B cell (primary cell): ENCODE measurements at regions not wholly inside any gene's neighbourhood (a gene's known extent, or its start where the extent isn't known, plus 50 kb on each side); places are given as distances from the start of the nearest gene placed in this dataset.

ENCODE experiments used
- ATAC-seq: fragments of 200-7000 bp; cut with Tn5 transposase; one replicate; pipeline ENCODE4 v1.10.0; 2021; ENCODE audit warnings: low read depth, mild to moderate bottlenecking, moderate number of reproducible peaks, moderate library complexity
- CTCF ChIA-PET: fragments of 350-600 bp; sonication (Branson Sonifier 250); formaldehyde crosslinking; loops from one replicate; lab custom pipeline; 2021; ENCODE audit warnings: antibody characterized with exemption, inconsistent platforms; lab: Charles Lee
- POLR2A ChIA-PET: fragments of 350-600 bp; sonication (Branson Sonifier 250); formaldehyde crosslinking; loops from one replicate; lab custom pipeline; 2021; ENCODE audit warnings: antibody characterized with exemption; lab: Charles Lee
- DNase-seq: peaks from one replicate; pipeline ENCODE4 v3.0.0; 2013
- H2AFZ ChIP-seq: 2 replicates; pipeline ENCODE4 v1.6.1; 2012; ENCODE audit warnings: mild to moderate bottlenecking, low read depth, low read length; ENCODE audit not compliant: insufficient read depth, poor library complexity, severe bottlenecking
- H3K27ac ChIP-seq, 2 donors: 1 replicate in 1 of 2; 2 replicates in 1 of 2; pipeline ENCODE4 v1.5.1; 2012 to 2013; ENCODE audit warnings: low read length in 2 of 2, mild to moderate bottlenecking in 2 of 2, moderate library complexity in 1 of 2
- H3K27me3 ChIP-seq, 4 experiments: fragments of 200-600 bp in 1 of 4; sonication (generic) in 1 of 4; replicated peaks in 1 of 4; 1 replicate in 2 of 4; 2 replicates in 2 of 4; pipeline versions ENCODE4 v1.6.1 to v1.7.0; 2013 to 2016; ENCODE audit warnings: low read length in 3 of 4, mild to moderate bottlenecking in 2 of 4, mixed read lengths in 1 of 4, moderate library complexity in 1 of 4; ENCODE audit not compliant: insufficient read depth in 4 of 4, control insufficient read depth in 3 of 4; ENCODE audit errors: control extremely low read depth in 1 of 4
- H3K36me3 ChIP-seq, 2 experiments: replicated peaks in 1 of 2; 1 replicate in 1 of 2; 2 replicates in 1 of 2; pipeline versions ENCODE4 v1.6.1 to v1.7.1; 2013; ENCODE audit warnings: low read length in 1 of 2; ENCODE audit not compliant: insufficient read depth in 2 of 2, control insufficient read depth in 1 of 2; ENCODE audit errors: control extremely low read depth in 1 of 2, extremely low read depth in 1 of 2
- H3K4me1 ChIP-seq, 2 donors: fragments of 200-600 bp in 1 of 2; sonication (generic) in 1 of 2; 1 replicate in 1 of 2; 2 replicates in 1 of 2; pipeline versions ENCODE4 v1.5.1 to v1.6.1; 2013 to 2017; ENCODE audit warnings: low read length in 2 of 2; ENCODE audit not compliant: control insufficient read depth in 2 of 2, insufficient read depth in 2 of 2
- H3K4me2 ChIP-seq: replicated peaks from 2 replicates; pipeline ENCODE3; 2012; ENCODE audit warnings: mild to moderate bottlenecking, low read depth, low read length; ENCODE audit not compliant: poor library complexity, severe bottlenecking
- H3K4me3 ChIP-seq, 5 experiments: fragments of 200-600 bp in 1 of 5; sonication (generic) in 1 of 5; 1 replicate in 3 of 5; 2 replicates in 2 of 5; pipeline versions ENCODE4 v1.5.1 to v1.7.0; 2011 to 2016; ENCODE audit warnings: low read length in 4 of 5, mild to moderate bottlenecking in 4 of 5, low read depth in 2 of 5, control low read depth in 1 of 5, moderate library complexity in 1 of 5; ENCODE audit not compliant: insufficient read depth in 1 of 5; ENCODE audit errors: control extremely low read depth in 1 of 5, extremely low read depth in 1 of 5
- H3K79me2 ChIP-seq: fragments of 200-600 bp; sonication (generic); one replicate; pipeline ENCODE4 v1.6.0; 2016; ENCODE audit warnings: low read length; ENCODE audit not compliant: control insufficient read depth, insufficient read depth
- H3K9ac ChIP-seq: fragments of 200-600 bp; sonication (generic); 2 replicates; pipeline ENCODE4 v1.6.1; 2017; ENCODE audit warnings: mild to moderate bottlenecking, low read length, moderate library complexity
- H3K9me3 ChIP-seq, 3 donors: one replicate each; pipeline versions ENCODE4 v1.6.1 to v1.7.1; 2013; ENCODE audit warnings: low read length in 2 of 3; ENCODE audit not compliant: control insufficient read depth in 2 of 3, insufficient read depth in 1 of 3; ENCODE audit errors: control extremely low read depth in 1 of 3
- H4K20me1 ChIP-seq: 2 replicates; pipeline ENCODE4 v1.6.0; 2012; ENCODE audit warnings: mild to moderate bottlenecking, low read length; ENCODE audit not compliant: insufficient read depth, control insufficient read depth, poor library complexity, severe bottlenecking
- H3K27ac Mint-ChIP-seq: one replicate; pipeline ENCODE4 v1.8.0; 2021; ENCODE audit warnings: mixed read lengths
- H3K27me3 Mint-ChIP-seq: one replicate; pipeline ENCODE4 v1.8.0; 2021; ENCODE audit warnings: mixed read lengths
- H3K4me1 Mint-ChIP-seq: one replicate; pipeline ENCODE4 v1.8.0; 2021; ENCODE audit warnings: mixed read lengths
- H3K4me3 Mint-ChIP-seq: one replicate; pipeline ENCODE4 v1.8.0; 2021; ENCODE audit warnings: mixed read lengths
- H3K9me3 Mint-ChIP-seq: one replicate; pipeline ENCODE4 v1.8.0; 2022; ENCODE audit warnings: mixed read lengths; ENCODE audit not compliant: insufficient read depth
- CTCF ChIP-seq: fragments of 200-600 bp; IDR thresholded peaks from one replicate; pipeline ENCODE4 v1.8.0; 2022; ENCODE audit warnings: antibody characterized with exemption, mild to moderate bottlenecking
- EZH2 ChIP-seq: IDR thresholded peaks from 2 replicates; pipeline ENCODE4 v1.6.1; 2012; ENCODE audit warnings: borderline replicate concordance, low read depth, mild to moderate bottlenecking, moderate library complexity, low read length; ENCODE audit not compliant: insufficient read depth, poor library complexity, severe bottlenecking
- WGBS: methylation state at CpG from one replicate; pipeline ENCODE4 v1.1.5; 2013; ENCODE audit warnings: missing lambda C conversion rate; ENCODE audit not compliant: insufficient coverage; 5-methylcytosine and 5-hydroxymethylcytosine counted together
- intact Hi-C: fragments of 100-400 bp; cut with micrococcal nuclease; formaldehyde crosslinking; loops from one replicate; pipeline ENCODE4 v1.10.0; 2022

- Mint-ChIP-seq H3K9me3 (no peaks in the 10 kb centered on the region), H3K4me1 (no peaks in the 10 kb centered on the region), H3K27ac (no peak overlapping the region), H3K27me3 (no peaks in the 10 kb centered on the region), H3K4me3 (no peak overlapping the region)
- H2AFZ ChIP-seq = no peak overlapping the region
- no peaks in the 10 kb centered on the region for H4K20me1 ChIP-seq
- peaks cover 0 to 2% (median 0%) of the 10 kb centered on the region in 4 experiments for H3K27me3 ChIP-seq
- intact Hi-C loops = no loop called here
- ATAC-seq = no peak
- no peak overlapping the region for H3K9ac ChIP-seq
- H3K4me2 ChIP-seq = no peak overlapping the region
- peaks cover 0 to 2% (median 0%) of the 10 kb centered on the region in 3 donors for H3K9me3 ChIP-seq
- no peaks in the 10 kb centered on the region for H3K36me3 ChIP-seq
- no peak for DNase-seq
- no peak for TF ChIP-seq CTCF
- no peak for TF ChIP-seq EZH2
- ChIA-PET POLR2A (no interaction called here), CTCF (no interaction called here)
- no peaks in the 10 kb centered on the region for H3K4me1 ChIP-seq
- H3K27ac ChIP-seq = no peak overlapping the region
- 98% methylated on average over 4 of the region's 5 CpGs for WGBS
- H3K4me3 ChIP-seq = no peak overlapping the region
- H3K79me2 ChIP-seq = no peaks in the 10 kb centered on the region
Observed at GRCh38 chr15:93291380-93291779, 202.4 kb upstream of the RGMA start.

- no peak overlapping the region for H3K4me3 ChIP-seq
- H3K79me2 ChIP-seq = no peaks in the 10 kb centered on the region
- no CpG with 5 or more reads among the region's 4 CpGs for WGBS
- Mint-ChIP-seq H3K4me1 (no peaks in the 10 kb centered on the region), H3K27ac (no peak overlapping the region), H3K27me3 (no peaks in the 10 kb centered on the region), H3K9me3 (no peaks in the 10 kb centered on the region), H3K4me3 (no peak overlapping the region)
- no peak overlapping the region for H3K27ac ChIP-seq
- TF ChIP-seq EZH2 (no peak), CTCF (no peak)
- ChIA-PET CTCF (no interaction called here), POLR2A (no interaction called here)
- H3K4me1 ChIP-seq = no peaks in the 10 kb centered on the region
- intact Hi-C loops = no loop called here
- no peak overlapping the region for H2AFZ ChIP-seq
- no peak for ATAC-seq
- no peaks in the 10 kb centered on the region for H3K36me3 ChIP-seq
- no peaks in the 10 kb centered on the region for H4K20me1 ChIP-seq
- H3K9ac ChIP-seq = no peak overlapping the region
- H3K4me2 ChIP-seq = no peak overlapping the region
- H3K9me3 ChIP-seq = peaks cover 0 to 2% (median 0%) of the 10 kb centered on the region in 3 donors
- H3K27me3 ChIP-seq = peaks cover 0 to 2% (median 0%) of the 10 kb centered on the region in 4 experiments
- no peak for DNase-seq
Observed at GRCh38 chr15:93290618-93290946, 201.6 kb upstream of the RGMA start.
